ENCODE measurements at regions not wholly inside any gene's neighbourhood (a gene's known extent, or its start where the extent isn't known, plus 50 kb on each side); places are given as distances from the start of the nearest gene placed in this dataset. TPM values are rescaled to one million over a fixed set of nuclear protein-coding genes. Genes with fewer than 3 reads are reported as not detected.
A peak's percentile ranks its signal among the peaks of the same experiment; 100 is the strongest.

DNA sequence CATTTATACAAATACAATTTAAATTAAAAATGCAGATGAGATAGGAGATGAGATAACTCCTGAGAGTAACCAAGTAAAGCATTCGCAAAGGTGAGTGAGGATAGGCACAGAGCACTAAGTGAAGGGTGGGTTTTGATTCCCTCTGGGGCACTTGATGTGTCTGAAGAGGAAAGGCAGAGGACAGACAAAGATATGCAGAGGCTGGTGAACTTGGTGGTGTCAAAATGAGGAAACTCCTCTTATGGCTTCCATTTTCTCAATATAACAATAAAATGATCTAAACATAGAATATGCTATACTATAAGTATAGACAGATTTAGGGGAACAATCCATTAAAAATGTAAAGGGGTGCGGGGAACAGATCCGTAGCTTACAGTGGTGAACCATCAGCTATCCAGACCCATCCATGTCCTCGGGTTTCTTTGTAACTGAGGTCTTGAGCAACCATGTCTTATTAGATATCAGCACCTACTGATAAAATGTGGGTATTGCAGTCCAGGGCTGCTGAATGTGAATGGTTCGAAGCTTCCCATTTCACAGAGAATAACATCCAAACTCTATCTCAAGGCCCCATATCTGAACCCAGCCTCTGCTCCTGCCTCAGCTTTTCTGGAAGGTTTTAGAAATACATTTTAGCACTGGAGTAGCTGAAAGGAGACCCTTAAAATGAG is 73.9 kb upstream of the SLC10A2 start:
- Histone ChIP-seq H3K27me3 (ENCODE audit: control insufficient read depth, insufficient read depth, low read length) (no peaks in the 10 kb centered on the region), H3K4me3 (ENCODE audit: low read depth, low read length) (no peak overlapping the region), H3K36me3 (ENCODE audit: control insufficient read depth, insufficient read depth, low read length) (no peaks in the 10 kb centered on the region), H3K4me1 (ENCODE audit: control insufficient read depth, insufficient read depth, low read length) (no peaks in the 10 kb centered on the region), H3K9me3 (ENCODE audit: control insufficient read depth, insufficient read depth, low read length) (no peaks in the 10 kb centered on the region), H3K27ac (ENCODE audit: low read depth, low read length) (no peak overlapping the region)
- DNase-seq (ENCODE audit: low read depth in 4 of 6, low spot score in 6 of 6) = peak in 1 of 6 donors; percentile 23
- 100% methylated on average over 1 of the region's 5 CpGs for WGBS (ENCODE audit: insufficient coverage)

DNA sequence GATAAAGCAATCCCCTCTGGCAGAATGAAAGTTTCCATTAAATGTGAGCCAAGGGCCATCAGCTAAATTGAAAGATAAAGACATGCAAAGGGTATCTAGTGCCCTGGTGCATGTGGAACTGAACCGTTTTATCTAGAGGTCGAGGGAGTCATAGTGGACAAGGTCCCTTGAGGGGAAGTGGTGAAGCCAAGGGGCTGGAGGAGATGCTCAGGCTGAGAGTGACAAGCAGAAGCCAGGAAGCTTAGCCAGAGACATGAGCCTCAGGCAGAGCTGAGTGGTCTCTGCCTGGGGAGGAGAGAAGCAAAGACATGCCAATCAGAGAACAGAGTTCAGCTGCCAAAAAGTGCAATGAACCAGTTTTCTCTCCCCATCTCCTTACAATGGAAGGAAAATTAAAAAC is 68.1 kb upstream of the SLC10A2 start:
- H3K27ac ChIP-seq (ENCODE audit: low read depth, low read length) = no peak overlapping the region
- peaks cover 5% of the 10 kb centered on the region for H3K4me1 ChIP-seq (ENCODE audit: control insufficient read depth, insufficient read depth, low read length)
- H3K27me3 ChIP-seq (ENCODE audit: control insufficient read depth, insufficient read depth, low read length) = no peaks in the 10 kb centered on the region
- no peaks in the 10 kb centered on the region for H3K9me3 ChIP-seq (ENCODE audit: control insufficient read depth, insufficient read depth, low read length)
- H3K36me3 ChIP-seq (ENCODE audit: control insufficient read depth, insufficient read depth, low read length) = no peaks in the 10 kb centered on the region
- no peak for DNase-seq (ENCODE audit: low read depth in 4 of 6, low spot score in 6 of 6)
- H3K4me3 ChIP-seq (ENCODE audit: low read depth, low read length) = no peak overlapping the region
- 90% methylated on average over 2 of the region's 2 CpGs for WGBS (ENCODE audit: insufficient coverage)

DNA sequence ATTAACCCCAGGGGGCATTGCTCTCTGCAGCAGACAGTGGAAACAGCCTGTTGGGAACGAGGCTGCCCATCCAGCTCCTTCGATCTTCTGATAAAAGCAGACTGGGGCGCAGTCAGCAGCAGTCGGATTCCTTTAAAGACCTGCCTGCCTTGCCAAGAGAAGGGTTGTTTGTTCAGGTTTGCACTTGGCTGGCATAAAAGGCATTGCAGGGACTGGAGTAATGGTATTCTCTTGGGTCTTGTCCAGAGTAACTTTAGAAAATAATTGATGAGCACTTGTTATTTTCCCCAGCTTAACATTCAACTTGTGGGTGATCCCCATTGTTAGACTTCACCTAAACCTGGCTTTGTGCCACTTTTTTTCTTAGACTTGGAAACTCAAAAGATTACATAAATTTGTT is 67.3 kb upstream of the SLC10A2 start:
- Histone ChIP-seq H3K27me3 (ENCODE audit: control insufficient read depth, insufficient read depth, low read length) (no peaks in the 10 kb centered on the region), H3K4me3 (ENCODE audit: low read depth, low read length) (no peak overlapping the region), H3K4me1 (ENCODE audit: control insufficient read depth, insufficient read depth, low read length) (peaks cover 5% of the 10 kb centered on the region), H3K9me3 (ENCODE audit: control insufficient read depth, insufficient read depth, low read length) (no peaks in the 10 kb centered on the region), H3K36me3 (ENCODE audit: control insufficient read depth, insufficient read depth, low read length) (no peaks in the 10 kb centered on the region), H3K27ac (ENCODE audit: low read depth, low read length) (no peak overlapping the region)
- WGBS (ENCODE audit: insufficient coverage) = 35% methylated on average over 4 of the region's 4 CpGs
- peak in 2 of 6 donors; percentile 28 to 58 for DNase-seq (ENCODE audit: low read depth in 4 of 6, low spot score in 6 of 6)

DNA sequence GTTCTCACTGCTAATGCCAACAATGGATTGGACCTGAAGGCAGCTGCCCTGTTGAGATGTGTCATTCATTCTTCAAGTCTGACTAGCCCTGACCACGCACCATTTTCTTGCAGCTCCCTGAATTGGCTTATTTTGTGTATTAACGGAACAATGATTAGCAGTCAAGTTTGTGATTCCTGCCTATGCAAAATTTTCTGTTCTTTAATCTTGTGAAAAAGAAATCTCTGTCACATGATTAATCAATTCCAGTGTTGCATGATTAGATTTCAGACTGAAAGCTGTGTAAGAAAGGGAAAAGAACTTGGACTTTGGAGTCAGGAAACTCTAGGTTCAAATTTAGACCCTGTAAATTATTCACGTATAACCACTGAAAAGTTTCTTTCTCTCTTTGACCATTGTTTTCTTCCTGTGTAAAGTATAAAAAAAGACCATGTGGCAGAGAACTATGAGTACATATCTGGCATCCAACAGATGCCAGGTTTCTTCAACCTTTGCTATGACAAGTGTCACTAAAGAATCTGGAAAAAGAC is 64.5 kb upstream of the SLC10A2 start:
- Histone ChIP-seq H3K27me3 (ENCODE audit: control insufficient read depth, insufficient read depth, low read length) (no peaks in the 10 kb centered on the region), H3K4me3 (ENCODE audit: low read depth, low read length) (no peak overlapping the region), H3K36me3 (ENCODE audit: control insufficient read depth, insufficient read depth, low read length) (no peaks in the 10 kb centered on the region), H3K27ac (ENCODE audit: low read depth, low read length) (no peak overlapping the region), H3K4me1 (ENCODE audit: control insufficient read depth, insufficient read depth, low read length) (peaks cover 5% of the 10 kb centered on the region), H3K9me3 (ENCODE audit: control insufficient read depth, insufficient read depth, low read length) (no peaks in the 10 kb centered on the region)
- 100% methylated on average over 1 of the region's 3 CpGs for WGBS (ENCODE audit: insufficient coverage)
- DNase-seq (ENCODE audit: low read depth in 4 of 6, low spot score in 6 of 6) = no peak

DNA sequence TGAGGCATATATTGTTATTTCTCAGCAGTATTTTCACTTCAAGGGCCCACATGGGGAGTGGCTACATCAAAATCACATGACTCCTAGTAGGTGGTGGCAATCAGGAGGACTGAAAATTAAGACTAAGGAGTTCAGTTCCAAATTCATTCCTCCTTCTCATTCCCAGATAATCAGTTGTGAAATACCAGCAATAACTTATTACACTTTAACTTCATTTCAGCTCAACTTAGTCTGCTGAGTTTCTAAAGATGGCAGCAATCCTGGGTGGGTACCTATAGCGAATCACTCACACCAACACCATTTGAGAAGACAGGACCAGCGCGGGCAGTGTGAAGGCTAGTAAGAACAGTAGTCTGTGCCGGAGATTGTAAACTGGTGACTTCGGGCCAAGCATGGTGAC is 63.9 kb upstream of the SLC10A2 start:
- WGBS (ENCODE audit: insufficient coverage) = 95% methylated on average over 4 of the region's 5 CpGs
- no peak for DNase-seq (ENCODE audit: low read depth in 4 of 6, low spot score in 6 of 6)
- H3K9me3 ChIP-seq (ENCODE audit: control insufficient read depth, insufficient read depth, low read length) = no peaks in the 10 kb centered on the region
- peaks cover 5% of the 10 kb centered on the region for H3K4me1 ChIP-seq (ENCODE audit: control insufficient read depth, insufficient read depth, low read length)
- H3K27me3 ChIP-seq (ENCODE audit: control insufficient read depth, insufficient read depth, low read length) = no peaks in the 10 kb centered on the region
- H3K4me3 ChIP-seq (ENCODE audit: low read depth, low read length) = no peak overlapping the region
- H3K36me3 ChIP-seq (ENCODE audit: control insufficient read depth, insufficient read depth, low read length) = no peaks in the 10 kb centered on the region
- no peak overlapping the region for H3K27ac ChIP-seq (ENCODE audit: low read depth, low read length)

Small RNA genes lying in the stretch of these regions (small RNA-seq; reads per million reads assigned to genes)
- gene RF00402 (ENCODE audit: low replicate concordance) (not detected), gene RF02090 (ENCODE audit: low replicate concordance) (not detected), gene RF02091 (ENCODE audit: low replicate concordance) (not detected), gene RNA5SP38 (ENCODE audit: low replicate concordance) (not detected)
